CD14-positive monocyte (primary cell): ENCODE measurements at regions not wholly inside any gene's neighbourhood (a gene's known extent, or its start where the extent isn't known, plus 50 kb on each side); places are given as distances from the start of the nearest gene placed in this dataset.

ENCODE experiments used
- DNase-seq, 3 donors: peaks; one replicate each; pipeline ENCODE4 v3.0.0-alpha.2; 2011 to 2022
- H2AFZ ChIP-seq: 2 replicates; pipeline ENCODE4 v1.6.0; 2012; ENCODE audit warnings: mild to moderate bottlenecking, low read depth, low read length, inconsistent platforms; ENCODE audit not compliant: insufficient read depth, poor library complexity, severe bottlenecking
- H3K27ac ChIP-seq, 2 donors: 1 replicate in 1 of 2; 2 replicates in 1 of 2; pipeline ENCODE4 v1.5.1; 2012 to 2013; ENCODE audit warnings: low read length in 2 of 2, control low read depth in 1 of 2, inconsistent platforms in 1 of 2, low read depth in 1 of 2, mild to moderate bottlenecking in 1 of 2
- H3K27me3 ChIP-seq, 2 donors: one replicate each; pipeline versions ENCODE4 v1.6.0 to v1.6.1; 2011 to 2013; ENCODE audit warnings: low read length in 2 of 2; ENCODE audit not compliant: control insufficient read depth in 2 of 2, insufficient read depth in 2 of 2
- H3K36me3 ChIP-seq, 2 donors: replicated peaks in 1 of 2; 1 replicate in 1 of 2; 2 replicates in 1 of 2; pipeline versions ENCODE4 v1.5.1 to v1.6.1; 2012 to 2013; ENCODE audit warnings: low read length in 2 of 2, control low read depth in 1 of 2, inconsistent platforms in 1 of 2, mild to moderate bottlenecking in 1 of 2; ENCODE audit not compliant: insufficient read depth in 2 of 2, control insufficient read depth in 1 of 2
- H3K4me1 ChIP-seq, 2 donors: 1 replicate in 1 of 2; 2 replicates in 1 of 2; pipeline versions ENCODE4 v1.5.1 to v1.6.1; 2012 to 2013; ENCODE audit warnings: low read length in 2 of 2, control low read depth in 1 of 2, inconsistent platforms in 1 of 2, mild to moderate bottlenecking in 1 of 2, moderate library complexity in 1 of 2; ENCODE audit not compliant: insufficient read depth in 2 of 2, control insufficient read depth in 1 of 2
- H3K4me2 ChIP-seq: replicated peaks from 2 replicates; pipeline ENCODE3; 2012; ENCODE audit warnings: low read length, moderate library complexity, mild to moderate bottlenecking; ENCODE audit not compliant: poor library complexity, severe bottlenecking; ENCODE audit errors: extremely low read depth
- H3K4me3 ChIP-seq, 3 experiments: fragments of 200-600 bp in 1 of 3; sonication (generic) in 1 of 3; replicated peaks in 1 of 3; 1 replicate in 2 of 3; 2 replicates in 1 of 3; pipeline ENCODE4 v1.5.1; 2011 to 2013; ENCODE audit warnings: low read length in 3 of 3, mild to moderate bottlenecking in 3 of 3, control low read depth in 2 of 3, low read depth in 2 of 3, inconsistent platforms in 1 of 3, moderate library complexity in 1 of 3
- H3K79me2 ChIP-seq: 2 replicates; pipeline ENCODE4 v1.6.0; 2012; ENCODE audit warnings: mild to moderate bottlenecking, control low read depth, inconsistent platforms, low read length, moderate library complexity; ENCODE audit not compliant: insufficient read depth
- H3K9ac ChIP-seq: 2 replicates; pipeline ENCODE4 v1.6.0; 2017; ENCODE audit warnings: low read length, mild to moderate bottlenecking; ENCODE audit not compliant: insufficient read depth, poor library complexity, severe bottlenecking
- H3K9me3 ChIP-seq, 2 donors: replicated peaks in 1 of 2; 1 replicate in 1 of 2; 2 replicates in 1 of 2; pipeline versions ENCODE4 v1.5.1 to v1.6.1; 2012 to 2013; ENCODE audit warnings: low read length in 2 of 2, control low read depth in 1 of 2; ENCODE audit not compliant: control insufficient read depth in 1 of 2, insufficient read depth in 1 of 2
- H4K20me1 ChIP-seq: 2 replicates; pipeline ENCODE4 v1.6.0; 2012; ENCODE audit warnings: mild to moderate bottlenecking, low read length, control low read depth, moderate library complexity; ENCODE audit not compliant: insufficient read depth
- H3K27ac Mint-ChIP-seq, 7 donors: one replicate each; pipeline ENCODE4 v1.8.0; 2020; ENCODE audit warnings: mild to moderate bottlenecking in 7 of 7, mixed read lengths in 7 of 7, moderate library complexity in 6 of 7, inconsistent platforms in 2 of 7
- H3K27me3 Mint-ChIP-seq, 3 donors: one replicate each; pipeline ENCODE4 v1.8.0; 2021 to 2022; ENCODE audit warnings: low read depth in 3 of 3, mild to moderate bottlenecking in 3 of 3, mixed read lengths in 3 of 3, moderate library complexity in 3 of 3, inconsistent platforms in 1 of 3
- H3K36me3 Mint-ChIP-seq, 2 donors: one replicate each; pipeline ENCODE4 v1.8.0; 2020; ENCODE audit warnings: mixed read lengths in 2 of 2, inconsistent platforms in 1 of 2, mild to moderate bottlenecking in 1 of 2
- H3K4me1 Mint-ChIP-seq: one replicate; pipeline ENCODE4 v1.8.0; 2020; ENCODE audit warnings: mild to moderate bottlenecking, mixed read lengths
- H3K4me3 Mint-ChIP-seq, 2 donors: one replicate each; pipeline ENCODE4 v1.8.0; 2020; ENCODE audit warnings: mild to moderate bottlenecking in 2 of 2, mixed read lengths in 2 of 2, moderate library complexity in 1 of 2
- H3K9me3 Mint-ChIP-seq, 7 donors: one replicate each; pipeline ENCODE4 v1.8.0; 2020 to 2022; ENCODE audit warnings: mixed read lengths in 7 of 7, mild to moderate bottlenecking in 6 of 7, moderate library complexity in 6 of 7, inconsistent platforms in 2 of 7
- CTCF ChIP-seq: fragments of 200-600 bp; IDR thresholded peaks from one replicate; pipeline ENCODE4 v1.8.0; 2022; ENCODE audit warnings: antibody characterized with exemption, mild to moderate bottlenecking
- WGBS: methylation state at CpG from one replicate; pipeline ENCODE4 v1.1.5; 2013; ENCODE audit warnings: missing lambda C conversion rate; ENCODE audit not compliant: insufficient coverage; 5-methylcytosine and 5-hydroxymethylcytosine counted together
- intact Hi-C, 2 donors: fragments of 100-400 bp; cut with micrococcal nuclease; formaldehyde crosslinking; loops; one replicate each; pipeline versions ENCODE4 v1.15.0 to v1.15.1; 2023

DNA sequence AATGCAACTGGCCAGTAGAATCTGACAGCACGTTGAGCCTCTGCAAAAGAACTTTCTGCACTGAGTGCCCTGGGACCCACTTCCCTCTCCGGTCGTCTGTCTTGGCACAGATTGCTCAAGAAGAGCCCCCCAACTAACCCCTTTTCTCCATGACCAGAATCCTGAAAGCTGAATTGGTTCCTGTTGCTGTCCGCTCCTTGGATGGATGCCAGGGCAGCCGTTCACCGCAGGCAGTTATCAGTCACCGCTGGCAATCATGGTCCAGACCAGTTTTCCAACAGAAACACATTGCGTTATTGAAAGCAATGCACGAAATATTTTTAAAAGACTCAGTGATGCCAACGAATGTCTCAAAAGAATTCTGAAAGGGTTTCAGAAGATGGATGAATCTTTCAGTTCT, 733.7 kb upstream of the FRG1 start:
- Mint-ChIP-seq H3K4me1 (peaks cover 7% of the 10 kb centered on the region), H3K9me3 (peaks cover 0 to 8% (median 0%) of the 10 kb centered on the region in 7 donors), H3K36me3 (no peaks in the 10 kb centered on the region), H3K4me3 (no peak overlapping the region), H3K27me3 (peaks cover 0 to 2% (median 0%) of the 10 kb centered on the region in 3 donors), H3K27ac (no peak overlapping the region)
- intact Hi-C loops, result no loop called here
- Histone ChIP-seq H3K27ac (no peak overlapping the region), H3K27me3 (no peaks in the 10 kb centered on the region), H3K4me3 (no peak overlapping the region), H3K4me2 (no peak overlapping the region), H2AFZ (no peak overlapping the region), H3K4me1 (no peaks in the 10 kb centered on the region), H3K36me3 (no peaks in the 10 kb centered on the region), H3K79me2 (no peaks in the 10 kb centered on the region), H3K9me3 (no peaks in the 10 kb centered on the region), H3K9ac (no peak overlapping the region), H4K20me1 (no peaks in the 10 kb centered on the region)
- TF ChIP-seq CTCF, result no peak
- WGBS, result 87% methylated on average over 7 of the region's 10 CpGs
- no peak for DNase-seq

DNA sequence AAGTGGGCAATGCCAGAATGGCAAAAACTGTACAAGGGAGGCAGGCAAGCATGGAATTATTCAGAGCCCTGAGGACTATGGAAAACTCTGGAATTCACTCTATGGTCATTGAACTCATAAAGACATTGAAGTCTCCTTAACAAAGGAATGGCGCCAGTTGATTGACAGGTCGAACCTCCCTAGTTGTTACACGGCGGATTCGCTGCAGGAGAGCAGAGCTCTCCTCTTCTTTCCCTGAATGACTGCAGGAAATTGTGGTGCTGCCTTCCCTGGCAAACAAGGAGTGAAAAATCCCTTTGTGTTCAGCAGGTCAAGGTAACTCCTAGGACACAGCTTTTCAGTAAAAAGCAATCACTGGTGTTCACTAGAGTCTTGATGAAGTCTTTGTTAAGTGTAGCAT, 732.8 kb upstream of the FRG1 start:
- Mint-ChIP-seq H3K27me3 (peaks cover 0 to 2% (median 0%) of the 10 kb centered on the region in 3 donors), H3K27ac (peak overlapping the region in 1 of 7 donors; percentile 47), H3K4me3 (no peak overlapping the region), H3K4me1 (peaks cover 2% of the 10 kb centered on the region), H3K9me3 (peaks cover 0 to 8% (median 0%) of the 10 kb centered on the region in 7 donors), H3K36me3 (no peaks in the 10 kb centered on the region)
- no peak for TF ChIP-seq CTCF
- no peak overlapping the region for H3K27ac ChIP-seq
- 89% methylated on average over 5 of the region's 5 CpGs for WGBS
- no peak overlapping the region for H3K4me2 ChIP-seq
- no peaks in the 10 kb centered on the region for H3K9me3 ChIP-seq
- H4K20me1 ChIP-seq, result no peaks in the 10 kb centered on the region
- no peak for DNase-seq
- no peaks in the 10 kb centered on the region for H3K36me3 ChIP-seq
- H3K79me2 ChIP-seq, result no peaks in the 10 kb centered on the region
- H3K9ac ChIP-seq, result no peak overlapping the region
- intact Hi-C loops, result no loop called here
- no peaks in the 10 kb centered on the region for H3K27me3 ChIP-seq
- no peaks in the 10 kb centered on the region for H3K4me1 ChIP-seq
- no peak overlapping the region for H2AFZ ChIP-seq
- no peak overlapping the region for H3K4me3 ChIP-seq
